Stimulated activated naive CD4-positive, alpha-beta T cell treated with Interleukin-2 at 50 U/mL for 16 hours (primary cell): ENCODE measurements at regions not wholly inside any gene's neighbourhood (a gene's known extent, or its start where the extent isn't known, plus 50 kb on each side); places are given as distances from the start of the nearest gene placed in this dataset.

ENCODE experiments used
- DNase-seq: peaks from one replicate; lab custom pipeline; 2025; lab: John Stamatoyannopoulos, UW

- no peak for DNase-seq
These were observed 525.4 kb downstream of the CCDC85A start for GRCh38 chr2:56709181-56709580.

- DNase-seq: no peak
These were observed 529.4 kb downstream of the CCDC85A start for GRCh38 chr2:56713161-56713676.

GRCh38 chr2:56713978-56714377 is 530.2 kb downstream of the CCDC85A start:
- DNase-seq: no peak

GRCh38 chr2:56714400-56714799 is 530.6 kb downstream of the CCDC85A start:
- no peak for DNase-seq

- DNase-seq: no peak
These were observed 531.9 kb downstream of the CCDC85A start for GRCh38 chr2:56715683-56716082.

- DNase-seq: no peak
These were observed 534.6 kb downstream of the CCDC85A start for GRCh38 chr2:56718413-56718812.

- DNase-seq: no peak
These were observed 545.4 kb downstream of the CCDC85A start for GRCh38 chr2:56729212-56729611.

- no peak for DNase-seq
These were observed 549.2 kb downstream of the CCDC85A start for GRCh38 chr2:56732946-56733345.

- no peak for DNase-seq
These were observed 555.6 kb downstream of the CCDC85A start for GRCh38 chr2:56739413-56739812.

GRCh38 chr2:56741601-56742102 is 557.9 kb downstream of the CCDC85A start:
- DNase-seq: no peak

- no peak for DNase-seq
These were observed 560.0 kb downstream of the CCDC85A start for GRCh38 chr2:56743807-56744206.

GRCh38 chr2:56749152-56749752 is 565.5 kb downstream of the CCDC85A start:
- no peak for DNase-seq

GRCh38 chr2:56753182-56753581 is 569.4 kb downstream of the CCDC85A start:
- DNase-seq: no peak

- no peak for DNase-seq
These were observed 570.4 kb downstream of the CCDC85A start for GRCh38 chr2:56754066-56754615.

- no peak for DNase-seq
These were observed 570.8 kb downstream of the CCDC85A start for GRCh38 chr2:56754627-56755026.

GRCh38 chr2:56757884-56758545 is 574.2 kb downstream of the CCDC85A start:
- DNase-seq: no peak

- no peak for DNase-seq
These were observed 579.9 kb downstream of the CCDC85A start for GRCh38 chr2:56763683-56764082.

- no peak for DNase-seq
These were observed 585.2 kb downstream of the CCDC85A start for GRCh38 chr2:56768973-56769372.

GRCh38 chr2:56770490-56770889 is 586.7 kb downstream of the CCDC85A start:
- DNase-seq: no peak

- DNase-seq: no peak
These were observed 600.3 kb downstream of the CCDC85A start for GRCh38 chr2:56784046-56784445.

- no peak for DNase-seq
These were observed 617.4 kb downstream of the CCDC85A start for GRCh38 chr2:56801214-56801613.

- no peak for DNase-seq
These were observed 618.0 kb downstream of the CCDC85A start for GRCh38 chr2:56801770-56802169.

GRCh38 chr2:56803596-56803995 is 619.8 kb downstream of the CCDC85A start:
- DNase-seq: no peak
